Right ventricle myocardium superior (tissue), 1 donor: ENCODE measurements at regions not wholly inside any gene's neighbourhood (a gene's known extent, or its start where the extent isn't known, plus 50 kb on each side); places are given as distances from the start of the nearest gene placed in this dataset.
A peak's percentile ranks its signal among the peaks of the same experiment; 100 is the strongest.
"Not testable (repeated sequence)": the region's sequence is repeated elsewhere in the genome, so short reads cannot be mapped to it uniquely, and the experiment has no call there.

ENCODE experiments used
- ATAC-seq: fragments of 200-7000 bp; cut with Tn5 transposase; one replicate; pipeline ENCODE4 v1.9.1; 2020; ENCODE audit warnings: mild to moderate bottlenecking; ENCODE audit not compliant: poor library complexity
- DNase-seq: peaks from one replicate; pipeline ENCODE4 v3.0.0-alpha.2; 2020
- intact Hi-C: fragments of 100-400 bp; cut with DNase I; formaldehyde crosslinking; loops from one replicate; pipeline ENCODE4 v1.11.2; 2022
- donor health status: DM: no; HTN: yes; CAD: no; lungs with severe emphysema.

DNA sequence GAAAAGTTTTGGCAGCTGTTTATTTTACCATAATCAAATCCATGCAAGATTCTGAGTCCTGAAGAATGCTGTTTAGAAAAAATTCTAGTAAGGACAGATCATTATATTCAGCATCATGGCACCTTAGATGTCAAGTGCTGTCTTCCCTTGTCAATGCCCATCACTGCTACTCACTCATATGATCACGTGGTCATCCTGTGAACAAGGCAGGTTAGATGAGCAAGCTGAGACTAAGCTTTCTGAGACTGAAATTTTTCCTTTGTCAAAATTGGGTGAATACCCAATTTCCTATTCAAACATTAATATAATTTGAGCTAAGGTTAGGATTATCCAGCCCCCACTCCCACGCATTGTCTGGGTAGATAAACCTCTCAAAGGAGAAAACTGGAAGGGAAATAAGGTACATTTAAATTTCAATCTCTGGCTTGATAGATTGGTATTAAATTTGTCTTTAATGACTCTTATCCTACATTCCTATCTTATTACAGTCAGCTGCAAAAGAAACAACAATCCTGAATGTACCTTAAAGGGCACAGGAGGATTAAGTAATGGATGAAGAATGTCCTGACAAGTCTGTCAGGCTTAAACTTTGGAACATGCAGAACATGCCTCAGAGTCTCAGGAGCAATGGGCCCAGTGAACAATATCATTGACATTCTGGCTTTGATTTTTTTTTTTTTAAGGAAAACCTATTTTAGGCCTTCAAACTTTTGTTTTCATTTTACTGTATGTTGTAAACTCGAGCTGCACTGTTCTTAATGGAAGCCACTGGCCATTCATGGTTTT, 148.7 kb upstream of the RANBP3L start:
- DNase-seq (no peak), ATAC-seq (no peak)
- intact Hi-C loops = no loop called here

DNA sequence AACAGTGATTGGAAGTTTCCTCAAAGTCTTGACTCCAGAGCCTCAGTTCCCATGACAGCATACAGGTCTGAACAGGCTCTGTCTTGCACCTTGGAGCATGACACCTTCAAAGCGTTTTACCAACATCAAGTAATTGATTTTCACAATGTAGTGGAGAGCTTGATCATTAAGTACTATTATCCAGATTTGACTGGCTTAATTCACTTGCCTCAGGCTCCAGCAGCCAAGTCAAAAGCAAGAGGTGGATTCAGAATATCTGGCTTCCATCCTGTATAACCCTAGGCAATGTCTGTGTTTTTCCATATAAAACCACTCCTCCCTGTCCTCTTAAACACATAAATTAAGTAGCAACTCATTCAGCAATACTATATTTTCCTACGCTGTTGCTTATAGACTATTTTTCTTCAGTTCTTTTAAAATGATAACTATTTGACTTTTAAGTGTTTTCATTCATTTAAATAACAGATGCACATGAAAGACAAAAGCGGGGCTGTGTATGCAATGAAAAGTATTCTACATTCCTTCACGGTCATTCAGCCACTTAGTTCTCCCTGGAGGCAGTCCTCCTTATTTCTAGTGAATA, 150.8 kb upstream of the RANBP3L start:
- DNase-seq = no peak
- intact Hi-C loops = no loop called here
- no peak for ATAC-seq

DNA sequence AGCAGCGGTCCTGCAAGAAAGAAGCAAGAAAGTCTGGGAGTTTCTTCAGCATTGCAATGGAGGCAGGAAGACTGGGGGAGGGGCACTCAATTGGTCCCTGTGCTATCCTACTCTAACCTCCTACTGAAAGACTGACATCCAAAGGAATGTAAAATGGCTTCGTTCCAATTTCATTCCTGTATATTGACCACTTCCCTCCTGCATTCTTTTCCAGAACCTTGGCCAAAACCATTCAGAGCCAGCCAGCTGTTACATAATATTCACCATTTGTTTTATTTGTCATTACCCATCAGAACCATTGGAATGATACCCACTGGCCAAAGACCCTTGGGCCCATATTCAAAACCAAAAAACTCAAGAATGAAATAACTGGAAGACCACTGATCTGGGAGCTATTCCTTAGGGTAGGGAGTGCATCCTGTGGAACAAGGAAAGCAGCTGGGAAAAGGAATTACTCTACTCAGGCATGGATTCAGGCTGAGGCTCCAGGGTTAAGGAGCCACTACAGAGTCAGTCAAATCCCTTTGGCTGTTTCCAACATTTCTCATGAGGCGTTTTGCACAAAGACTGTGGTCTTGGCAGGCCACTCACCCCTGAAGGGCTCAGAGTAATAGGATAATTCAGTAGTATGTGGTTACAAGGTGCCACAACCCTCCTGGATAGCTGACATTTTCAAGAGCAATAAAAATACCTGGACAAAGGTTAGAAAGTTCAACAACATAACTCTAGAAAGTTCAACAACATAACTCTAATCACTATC, 148.7 kb upstream of the SLC1A3 start:
- no peak for ATAC-seq
- no peak for DNase-seq
- intact Hi-C loops = no loop called here

DNA sequence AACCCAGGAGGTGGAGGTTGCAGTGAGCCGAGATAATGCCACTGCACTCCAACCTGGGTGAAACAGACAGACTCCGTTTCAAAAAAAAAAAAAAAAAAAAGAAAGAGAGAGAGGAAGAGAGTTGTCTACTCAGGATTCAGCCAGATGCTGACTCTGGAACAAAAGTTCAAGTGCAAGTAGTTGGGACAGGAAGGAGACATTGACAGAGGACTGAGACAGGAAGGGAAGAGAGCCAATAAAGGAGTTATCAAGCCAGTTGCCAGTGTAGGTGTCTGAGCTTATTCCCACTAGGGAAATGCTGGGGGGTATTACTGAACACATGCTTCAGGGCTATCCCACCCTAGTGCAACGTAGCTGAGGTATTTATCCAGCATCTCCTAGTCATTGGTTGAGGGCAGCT, 147.7 kb upstream of the SLC1A3 start:
- ATAC-seq (no peak), DNase-seq (no peak)
- intact Hi-C loops = no loop called here

DNA sequence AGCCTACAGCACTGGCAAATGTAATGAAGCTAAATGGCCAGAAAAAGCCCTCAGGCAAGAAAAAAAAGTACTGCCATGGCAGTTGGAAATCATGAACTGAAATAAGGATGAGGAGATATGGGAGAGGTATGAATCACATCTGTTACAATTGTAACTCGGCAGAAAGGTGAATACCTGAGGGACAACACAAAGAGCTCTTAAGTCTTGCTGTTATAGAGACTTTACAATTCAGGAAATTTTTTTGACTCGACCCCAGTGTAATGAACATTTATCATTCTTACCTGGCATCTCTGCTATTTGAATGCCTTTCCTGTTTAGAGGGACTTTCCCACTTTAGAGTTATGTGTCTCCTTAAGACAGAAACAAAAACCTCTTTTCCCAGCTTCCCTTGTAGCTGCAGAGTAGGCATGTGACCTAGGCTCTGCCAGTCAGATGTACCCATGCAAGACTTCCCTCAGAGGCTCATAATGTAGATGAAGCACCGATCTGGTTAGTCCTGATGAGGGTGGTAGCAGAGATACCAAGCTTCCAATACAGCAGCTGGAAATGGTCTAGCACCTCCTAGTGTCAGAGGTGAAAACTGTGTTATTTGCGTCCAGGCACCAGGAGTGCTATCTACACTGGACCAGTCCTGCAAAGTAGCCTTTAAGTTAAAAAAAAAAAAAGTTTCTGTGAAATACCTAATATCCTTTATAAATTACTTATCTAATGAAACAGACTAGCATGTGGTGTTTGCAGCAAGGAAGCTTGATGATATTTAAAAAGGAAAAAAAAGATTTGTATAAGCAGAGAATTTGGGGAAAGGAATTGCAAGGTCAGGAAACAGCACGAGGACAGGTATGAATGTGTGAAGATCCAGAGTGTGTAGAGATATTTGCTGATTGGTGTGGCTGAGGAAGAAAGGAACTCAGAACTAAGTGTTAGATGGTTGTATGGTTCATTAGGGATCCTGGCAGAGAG, 146.9 kb upstream of the SLC1A3 start:
- no peak for ATAC-seq
- no peak for DNase-seq

DNA sequence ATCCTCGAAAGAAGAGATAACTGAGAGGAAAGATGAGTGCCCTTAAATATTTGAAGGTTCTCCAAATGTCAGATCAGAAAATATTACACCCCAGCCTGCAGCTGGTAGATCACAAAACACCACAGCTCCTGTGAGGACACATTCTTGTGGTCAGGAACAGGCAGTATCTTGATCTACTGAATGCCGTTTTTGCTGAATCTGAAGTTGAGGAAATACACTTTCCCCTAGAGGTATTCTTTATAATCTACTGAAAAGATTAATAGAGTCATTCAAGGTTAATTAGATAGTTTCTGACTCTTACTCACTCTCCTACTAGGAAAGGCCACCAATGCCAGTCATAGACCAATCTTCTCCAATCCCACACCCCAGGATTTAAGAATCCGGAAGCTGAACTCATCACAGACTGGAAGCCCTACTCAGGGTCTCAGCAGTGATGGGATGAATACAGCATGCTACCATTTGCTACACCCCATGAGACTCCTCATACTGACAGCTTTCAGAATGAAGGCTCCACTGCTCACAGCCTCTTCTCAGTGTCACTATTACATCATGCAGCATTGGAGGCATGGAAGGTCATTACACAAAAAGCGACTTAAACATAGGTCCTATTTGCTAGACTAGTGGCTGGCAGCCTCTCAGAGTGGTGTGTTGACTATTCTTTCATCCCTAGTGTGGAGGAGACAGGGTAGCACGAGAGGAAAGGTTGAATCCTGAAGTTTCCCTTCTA, 143.9 kb upstream of the SLC1A3 start:
- ATAC-seq (no peak), DNase-seq (no peak)
- intact Hi-C loops = no loop called here

More for the DNA sequence above, 146.9 kb upstream of the SLC1A3 start:
- intact Hi-C loops = no loop called here

DNA sequence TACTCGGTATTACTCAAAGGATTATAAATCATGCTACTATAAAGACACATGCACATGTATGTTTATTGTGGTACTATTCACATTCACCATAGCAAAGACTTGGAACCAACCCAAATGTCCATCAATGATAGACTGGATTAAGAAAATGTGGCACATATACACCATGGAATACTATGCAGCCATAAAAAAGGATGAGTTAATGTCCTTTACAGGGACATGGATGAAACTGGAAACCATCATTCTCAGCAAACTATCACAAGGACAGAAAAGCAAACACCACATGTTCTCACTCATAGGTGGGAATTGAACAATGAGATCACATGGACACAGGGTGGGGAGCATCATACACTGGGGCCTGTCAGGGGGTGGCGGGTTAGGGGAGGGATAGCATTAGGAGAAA, 130.5 kb upstream of the SLC1A3 start:
- ATAC-seq, intact Hi-C loops, DNase-seq: not testable (repeated sequence)

DNA sequence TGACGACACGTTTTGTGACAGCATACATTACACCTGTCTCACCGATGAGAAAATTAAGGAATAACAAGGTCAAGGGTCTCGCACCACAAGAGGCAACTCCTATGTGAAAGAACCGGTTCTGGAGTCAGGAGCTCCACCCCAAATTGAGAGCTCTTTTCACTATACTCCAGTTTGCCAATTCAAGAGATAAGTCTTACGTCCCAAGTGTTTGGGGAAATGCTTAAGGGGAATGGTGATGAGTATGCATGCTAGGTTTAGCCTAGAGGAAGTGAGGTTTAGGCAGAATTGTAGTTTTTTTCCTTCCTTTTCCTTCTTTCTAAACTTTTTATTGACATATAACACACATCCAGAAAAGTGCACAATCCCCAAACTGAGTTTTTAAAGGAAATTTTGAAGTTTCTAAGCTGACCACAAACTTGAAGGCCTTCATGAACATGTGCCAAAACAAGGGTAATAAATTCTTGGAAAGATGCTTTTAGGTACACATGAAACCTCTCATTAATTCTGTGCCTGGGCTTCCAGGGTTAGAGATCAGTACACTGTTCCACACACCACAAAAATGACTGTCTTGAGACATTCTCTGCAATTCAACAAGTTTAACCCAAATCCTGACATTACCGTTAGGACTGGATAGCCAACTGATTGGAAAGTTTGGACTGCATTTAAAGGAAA, 127.6 kb upstream of the SLC1A3 start:
- ATAC-seq = no peak
- no peak for DNase-seq
- intact Hi-C loops = no loop called here

DNA sequence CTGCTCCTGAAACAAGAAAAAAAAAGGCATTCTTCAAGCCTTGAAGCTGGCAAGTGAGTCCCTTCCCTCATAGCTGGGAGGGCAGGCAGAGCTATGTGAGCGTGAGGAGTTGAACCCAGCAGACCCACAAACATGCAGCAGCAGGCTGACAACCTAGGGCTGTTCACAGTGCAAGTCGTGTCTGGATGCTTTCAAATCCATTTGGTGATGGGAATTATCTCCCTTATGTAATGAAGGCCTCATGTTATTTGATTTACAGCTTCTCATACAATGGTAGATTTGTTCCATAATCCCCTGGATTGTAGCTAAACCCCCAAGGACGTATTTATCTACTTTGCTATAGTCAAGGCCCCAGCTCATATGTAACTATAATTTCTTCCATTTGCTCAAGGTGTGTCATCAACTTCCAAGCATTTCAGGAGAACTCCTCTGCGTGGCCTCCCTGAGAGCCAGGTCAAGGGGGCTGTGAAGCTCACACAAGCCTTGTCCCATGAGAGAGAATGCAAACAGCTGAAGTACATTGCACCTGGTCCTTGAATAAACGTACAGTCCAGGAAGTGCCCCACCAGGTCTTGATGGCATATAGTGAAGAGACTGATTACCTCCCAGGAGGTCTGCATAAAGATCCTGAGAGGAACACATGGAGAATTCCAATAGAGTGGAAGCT, 124.8 kb upstream of the SLC1A3 start:
- intact Hi-C loops = no loop called here
- no peak for ATAC-seq
- DNase-seq = no peak

DNA sequence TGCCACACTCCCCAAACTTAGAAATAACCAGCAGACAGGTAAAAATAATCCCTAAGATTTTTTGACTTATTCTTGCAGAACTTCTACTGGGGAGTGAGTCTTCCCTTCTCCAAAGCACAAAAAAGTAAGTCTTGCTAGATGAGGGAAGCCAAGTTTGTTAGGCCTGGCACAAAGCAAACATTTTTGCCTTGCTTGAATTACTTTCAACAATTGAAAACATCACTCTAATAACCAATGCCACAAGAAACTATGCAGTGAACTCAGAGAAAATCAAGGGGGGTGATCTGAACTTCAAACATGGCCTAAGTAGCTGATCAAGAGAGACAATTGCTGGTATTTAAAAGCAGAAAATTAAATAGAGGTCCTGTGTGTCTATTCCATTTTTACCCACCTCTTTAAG, 123.6 kb upstream of the SLC1A3 start:
- no peak for DNase-seq
- ATAC-seq = no peak
- intact Hi-C loops = no loop called here

DNA sequence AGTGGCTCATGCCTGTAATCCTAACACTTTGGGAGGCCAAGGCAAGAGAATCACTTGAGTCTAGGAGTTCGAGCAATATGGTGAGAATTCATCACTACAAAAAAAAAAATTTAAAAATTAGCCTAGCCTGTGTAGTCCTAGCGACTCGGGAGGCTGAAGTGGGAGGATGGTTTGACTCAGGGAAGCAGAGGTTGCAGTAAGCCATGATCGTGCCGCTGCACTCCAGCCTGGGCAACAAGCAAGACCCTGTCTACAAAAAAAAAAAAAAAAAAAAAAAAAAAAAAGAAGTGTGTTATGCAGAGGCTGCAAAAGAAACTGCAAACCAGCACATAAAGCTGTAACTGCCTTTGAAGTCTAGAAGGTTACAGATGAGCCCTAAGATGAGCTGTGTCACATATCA, 116.9 kb upstream of the SLC1A3 start:
- ATAC-seq = no peak
- no peak for DNase-seq
- intact Hi-C loops = no loop called here

DNA sequence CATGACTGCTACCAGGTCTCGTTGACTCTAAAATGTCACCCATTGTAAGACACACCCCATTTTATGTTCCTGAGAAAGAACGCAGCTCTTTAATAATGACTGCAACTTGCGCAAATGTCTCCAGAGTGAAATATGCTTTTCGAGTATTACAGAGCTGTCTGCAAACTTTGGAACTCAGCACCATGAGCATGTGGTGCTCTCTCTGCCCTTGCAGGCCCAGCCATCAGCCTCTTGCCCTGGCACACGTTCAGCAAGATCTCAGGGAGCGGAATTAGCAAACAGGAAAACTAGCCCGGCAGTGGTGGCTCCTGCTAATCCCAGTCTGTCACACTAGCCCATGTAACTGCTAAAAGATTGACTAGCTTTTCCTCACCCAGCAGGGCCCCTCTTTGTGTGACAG, 114.5 kb upstream of the SLC1A3 start:
- DNase-seq = no peak
- intact Hi-C loops = no loop called here
- peak; percentile 20 for ATAC-seq

DNA sequence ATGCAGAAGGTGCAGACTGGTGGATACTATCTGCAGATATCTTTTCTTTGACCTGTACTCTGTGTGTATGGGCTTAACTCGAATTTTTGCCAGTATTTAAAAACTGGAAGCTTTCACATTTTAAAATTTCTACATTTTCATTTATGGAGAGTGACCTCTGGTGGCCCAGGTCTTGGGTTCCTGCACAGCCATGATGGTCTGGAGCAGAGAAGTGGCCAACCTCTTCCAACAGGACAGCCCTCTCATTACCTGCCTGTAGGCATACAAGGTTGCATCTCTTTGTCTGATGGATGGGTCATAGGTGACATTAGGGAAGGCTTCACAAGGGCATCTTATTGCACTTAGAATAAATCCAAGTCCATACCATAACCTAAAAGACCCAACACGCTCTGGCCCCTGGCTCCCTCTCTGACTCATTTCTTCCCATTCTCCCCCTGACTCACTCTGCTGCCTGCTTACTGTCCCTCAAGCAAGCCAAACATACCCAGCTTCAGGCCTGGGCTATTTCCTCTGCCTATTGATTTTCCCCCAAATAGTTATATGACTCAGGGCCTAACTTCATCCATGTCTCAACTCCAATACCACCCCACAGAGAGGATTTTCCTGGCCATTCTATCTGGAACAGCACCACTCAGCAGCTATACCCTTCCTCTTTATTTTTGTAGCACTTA, 113.3 kb upstream of the SLC1A3 start:
- DNase-seq = no peak
- intact Hi-C loops = no loop called here

DNA sequence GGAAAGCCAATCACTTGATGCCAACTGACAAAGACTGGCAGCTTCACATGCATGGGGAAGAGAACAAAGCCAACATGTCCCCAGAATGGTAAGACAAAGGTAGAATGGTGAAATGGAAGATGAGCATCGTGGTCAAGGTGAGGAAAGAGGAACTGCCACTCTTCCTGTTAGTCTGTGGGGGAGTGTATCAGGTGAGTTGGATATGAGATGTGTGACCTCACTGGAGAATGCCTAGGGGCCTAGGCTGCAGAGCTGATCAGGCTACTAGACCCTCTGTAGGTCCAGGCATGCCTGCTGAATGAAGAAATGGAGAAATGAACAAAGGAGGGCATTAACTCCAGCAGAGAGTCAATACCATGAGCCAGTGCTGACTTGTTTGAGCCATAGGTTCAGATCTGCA, 112.4 kb upstream of the SLC1A3 start:
- no peak for DNase-seq
- intact Hi-C loops = no loop called here
- ATAC-seq = no peak

More for the DNA sequence above, 113.3 kb upstream of the SLC1A3 start:
- no peak for ATAC-seq

DNA sequence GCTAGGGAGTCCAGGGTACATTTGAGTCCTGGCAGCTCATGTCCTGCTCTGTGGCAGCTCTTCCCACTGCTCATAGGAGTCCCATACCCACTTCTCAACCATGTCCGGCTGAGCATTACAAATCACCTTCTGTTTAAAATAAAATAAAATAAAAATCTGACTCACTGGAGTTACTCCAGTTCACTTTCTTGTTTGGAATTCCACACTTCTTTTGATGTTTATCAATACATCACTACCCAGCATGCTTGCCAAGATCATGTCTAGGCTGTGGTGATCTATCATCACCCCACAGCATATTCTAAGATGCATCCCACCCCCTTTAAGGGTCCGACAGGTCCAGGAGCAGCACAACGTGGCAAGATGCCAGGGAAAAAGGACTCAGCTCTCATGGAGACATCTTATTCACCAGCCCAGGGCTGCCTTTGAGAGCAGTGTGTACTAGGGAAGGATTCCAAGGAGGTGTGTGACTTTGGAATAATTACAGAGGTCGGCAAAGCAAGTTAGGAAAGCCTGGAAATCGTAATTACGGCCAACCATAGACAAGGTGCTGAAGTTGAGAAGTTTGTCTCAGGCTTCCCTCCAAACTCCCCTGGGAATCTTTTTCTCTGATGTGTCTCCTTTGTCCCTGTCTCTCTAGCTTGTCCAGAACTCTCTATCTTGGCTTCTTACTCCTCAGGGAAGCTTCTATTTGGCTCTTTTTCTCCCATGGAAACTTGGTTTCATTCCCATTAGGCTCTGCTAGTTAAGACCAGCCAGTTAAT, 111.4 kb upstream of the SLC1A3 start:
- intact Hi-C loops = no loop called here
- no peak for ATAC-seq
- DNase-seq = no peak

DNA sequence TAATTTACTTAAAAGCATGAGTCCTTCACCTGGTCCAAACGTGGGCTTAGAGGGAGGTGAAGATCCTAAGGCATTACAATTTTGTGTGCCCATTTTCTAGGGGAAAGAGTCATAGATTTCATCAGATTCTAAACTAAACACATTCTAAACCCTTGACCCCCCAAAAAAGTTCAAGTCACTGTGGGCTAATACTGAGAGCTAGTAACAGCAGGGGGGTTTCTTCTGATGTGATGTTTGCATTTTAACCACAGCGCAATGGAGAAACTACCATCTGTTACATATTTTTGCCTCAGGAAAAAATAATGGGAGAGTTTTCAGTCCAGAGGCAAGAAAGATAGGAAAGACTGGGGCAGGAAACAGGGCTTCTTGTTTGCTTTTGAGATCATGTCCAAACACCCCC, 110.8 kb upstream of the SLC1A3 start:
- ATAC-seq = no peak
- no peak for DNase-seq
- intact Hi-C loops = no loop called here
